NCI-H510A treated with DMSO at 0.1 percent for 48 hours (cell line): ENCODE measurements at regions not wholly inside any gene's neighbourhood (a gene's known extent, or its start where the extent isn't known, plus 50 kb on each side); places are given as distances from the start of the nearest gene placed in this dataset.
"Not testable (repeated sequence)": the region's sequence is repeated elsewhere in the genome, so short reads cannot be mapped to it uniquely, and the experiment has no call there.

Experiments used
- DNase-seq: peaks from one replicate; lab custom pipeline; 2025; lab: John Stamatoyannopoulos, UW

DNA sequence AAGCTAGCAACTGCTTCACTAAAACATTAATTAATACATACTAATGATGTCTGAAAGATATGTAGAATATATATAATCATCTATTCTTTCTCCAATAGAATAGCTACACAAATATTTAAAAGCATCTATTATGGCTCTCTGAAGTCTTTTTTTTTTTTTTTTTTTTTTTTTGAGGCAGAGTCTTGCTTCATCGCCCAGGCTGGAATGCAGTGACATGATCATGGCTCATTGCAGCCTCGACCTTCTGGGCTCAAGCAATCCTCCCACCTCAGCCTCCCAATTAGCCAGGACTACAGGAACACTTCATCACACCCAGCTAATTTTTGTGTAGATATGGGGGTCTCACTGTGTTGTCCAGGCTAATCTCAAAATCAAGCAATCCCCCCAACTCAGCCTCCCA, 120.4 kb upstream of the KYNU start:
- DNase-seq = no peak

DNA sequence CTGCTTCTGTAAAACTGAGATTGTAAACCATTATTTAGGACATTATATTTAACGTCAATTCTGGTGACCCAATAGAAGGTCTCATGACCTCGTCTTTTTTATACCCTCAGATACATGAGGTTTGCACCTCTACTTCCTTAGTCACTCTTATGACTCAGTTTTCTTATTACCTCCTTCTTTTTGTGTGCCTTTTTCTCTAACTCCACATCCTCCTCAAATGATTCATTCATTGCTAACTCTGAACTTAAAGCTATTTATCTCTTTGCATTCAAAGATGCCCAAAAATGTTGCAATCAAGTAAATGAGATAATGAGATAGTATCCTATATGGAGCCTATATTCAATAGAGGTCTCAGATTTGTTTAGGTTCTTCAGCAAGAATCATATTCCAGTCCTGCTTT, 121.0 kb upstream of the KYNU start:
- no peak for DNase-seq

DNA sequence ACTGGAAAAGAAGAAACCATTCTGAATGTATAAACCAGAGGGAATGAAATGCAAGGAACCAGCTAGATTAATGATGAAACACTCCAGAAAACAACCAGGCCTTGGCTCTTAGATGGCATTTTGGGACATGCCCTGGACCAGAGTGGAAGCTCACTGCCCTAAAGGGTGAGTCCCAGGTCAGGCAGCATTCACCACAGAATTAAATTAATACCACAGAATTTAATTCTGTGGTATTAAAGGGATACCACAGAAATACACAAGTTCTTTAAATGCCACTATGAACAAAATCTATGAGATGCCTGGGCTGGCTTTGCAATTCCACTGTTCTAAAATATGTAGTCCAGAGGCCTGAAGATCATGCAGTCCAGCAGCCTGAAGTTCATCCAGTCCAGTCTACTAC, 122.3 kb upstream of the KYNU start:
- no peak for DNase-seq

DNA sequence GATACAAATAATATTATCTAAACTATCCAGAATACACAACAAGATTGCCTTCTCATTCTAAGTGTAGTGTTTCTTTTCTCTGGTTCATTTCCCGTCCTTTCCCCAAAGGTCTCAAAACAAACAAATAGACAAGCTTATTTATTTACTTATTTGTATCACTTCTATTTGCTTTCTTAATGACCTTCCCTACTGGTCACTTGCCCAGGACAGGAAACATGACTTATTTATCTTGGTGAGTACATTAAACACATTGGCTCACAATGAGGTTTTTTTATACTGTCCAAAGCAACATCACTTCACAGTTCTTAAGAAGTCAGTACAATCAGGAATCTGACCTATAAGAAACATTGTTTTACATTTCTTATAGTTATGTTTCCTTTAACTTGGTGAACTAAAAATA, 123.3 kb upstream of the KYNU start:
- no peak for DNase-seq

DNA sequence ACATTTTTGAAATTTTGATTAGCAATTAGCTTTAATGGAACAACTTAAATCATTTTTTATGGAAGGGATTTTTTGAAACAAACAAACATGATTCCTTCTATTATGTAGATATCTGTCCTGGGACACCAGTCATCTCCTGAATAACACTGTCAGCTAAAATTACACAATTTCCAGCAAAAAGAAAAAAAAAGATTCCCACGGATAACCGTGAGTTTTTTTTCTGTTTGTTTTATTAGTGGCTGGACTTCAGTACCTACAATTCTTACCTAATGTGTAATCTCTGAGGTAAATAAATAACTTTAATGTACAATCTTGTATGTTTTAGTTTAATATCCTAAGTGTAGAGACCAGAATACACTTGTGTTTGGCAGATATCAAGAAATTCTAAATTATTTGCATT, 126.6 kb upstream of the KYNU start:
- no peak for DNase-seq

DNA sequence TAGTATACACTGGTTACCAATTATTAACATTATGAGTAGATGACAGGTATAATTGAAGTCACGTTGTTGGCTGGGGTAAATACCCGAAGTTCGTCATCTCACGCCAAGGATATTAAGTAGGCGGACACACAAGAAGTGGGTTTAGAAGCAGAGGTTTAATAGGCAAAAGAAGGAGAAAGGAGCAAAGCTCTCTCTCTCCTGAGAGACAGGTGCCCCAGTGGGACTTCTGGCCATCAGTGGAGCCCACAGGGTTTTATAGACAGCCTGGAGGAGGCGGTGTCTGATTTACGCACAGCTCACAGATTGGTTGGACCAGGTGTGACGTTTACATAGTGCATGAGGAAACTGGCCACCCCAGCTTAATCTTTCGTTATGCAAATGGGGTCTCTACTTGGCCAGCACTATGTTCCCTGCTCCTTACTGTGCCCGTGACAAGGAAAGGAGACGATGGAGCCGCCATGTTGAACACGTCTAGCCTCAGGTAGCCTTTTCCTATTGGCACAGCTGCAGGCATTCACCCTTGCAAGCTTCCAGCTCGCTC, 128.8 kb upstream of the KYNU start:
- DNase-seq = no peak

DNA sequence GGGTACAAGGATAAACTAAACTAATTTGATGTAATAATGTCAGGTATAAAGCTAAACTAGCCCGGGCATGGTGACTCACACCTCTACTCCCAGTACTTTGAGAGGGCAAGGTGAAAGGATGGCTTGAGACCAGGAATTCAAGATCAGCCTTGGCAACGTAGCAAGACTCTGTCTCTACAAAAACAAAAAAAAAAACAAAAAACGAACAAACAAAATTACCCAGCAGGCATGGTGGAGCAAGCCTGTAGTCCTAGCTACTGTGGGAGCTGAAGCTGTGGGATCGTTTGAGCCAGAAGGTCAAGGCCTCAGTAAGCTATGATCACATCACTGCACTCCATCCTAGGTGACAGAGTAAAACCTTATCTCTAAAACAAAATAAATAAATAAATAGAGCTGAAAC, 131.8 kb upstream of the KYNU start:
- DNase-seq = no peak

DNA sequence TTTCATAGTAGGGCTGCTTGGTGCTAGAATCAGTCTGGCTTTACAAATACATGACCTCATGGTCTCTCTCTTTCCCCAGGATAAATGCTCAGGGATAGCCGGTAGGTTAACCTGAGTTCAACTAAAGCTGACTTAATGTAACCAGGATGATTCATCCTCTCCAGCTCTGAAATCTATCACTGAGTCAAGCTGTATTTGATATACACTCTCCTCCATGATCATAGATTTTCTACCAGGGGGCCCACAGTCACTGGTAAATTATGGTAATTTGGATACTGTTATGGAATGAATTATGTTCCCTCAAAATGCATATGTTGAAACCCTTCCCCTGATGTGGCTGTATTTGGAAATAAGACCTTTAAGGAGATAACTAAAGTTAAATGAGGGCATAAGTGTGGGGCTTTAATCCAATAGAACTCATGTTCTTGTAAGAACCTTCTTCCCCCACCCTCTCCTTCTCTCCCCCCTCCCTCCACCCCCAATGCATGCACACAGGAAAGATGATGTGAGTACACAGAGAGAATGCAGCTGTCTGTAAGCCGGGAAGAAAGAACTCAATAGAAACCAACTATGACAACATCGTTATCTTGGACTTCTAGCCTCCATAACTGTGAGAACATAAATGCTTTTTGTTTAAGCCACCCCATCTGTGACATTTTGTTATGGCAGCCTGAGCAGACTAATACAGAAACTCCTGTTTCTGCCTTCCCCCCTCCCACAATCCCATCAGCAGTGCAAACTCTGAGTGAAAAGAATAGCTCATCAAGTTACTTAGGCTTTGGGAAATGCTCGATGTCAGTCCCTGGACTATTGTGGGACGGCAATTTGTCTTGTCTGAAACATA, 134.9 kb upstream of the KYNU start:
- no peak for DNase-seq

DNA sequence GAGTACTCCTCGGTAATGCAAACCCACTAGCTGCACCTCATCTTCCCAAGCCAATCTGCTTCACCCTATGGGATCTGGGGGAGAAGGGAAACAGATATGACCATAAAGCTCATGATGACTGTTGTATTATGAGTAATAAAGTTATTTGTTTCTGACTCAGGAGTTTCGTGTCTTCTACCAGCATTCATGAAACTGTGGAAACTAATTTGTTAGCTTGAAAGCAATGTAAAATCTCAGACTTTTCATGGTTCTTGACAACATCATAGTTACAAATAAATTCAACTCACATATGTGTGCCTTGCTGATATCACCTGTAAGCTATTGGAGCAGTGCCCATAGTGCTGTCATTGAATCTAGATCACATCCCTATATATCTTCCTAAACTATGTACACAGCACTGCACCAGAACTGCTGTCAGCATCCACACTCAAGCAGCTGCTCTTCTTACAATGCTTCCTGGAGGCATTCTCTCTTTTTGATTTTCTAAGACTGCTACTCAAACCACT, 135.6 kb upstream of the KYNU start:
- no peak for DNase-seq

DNA sequence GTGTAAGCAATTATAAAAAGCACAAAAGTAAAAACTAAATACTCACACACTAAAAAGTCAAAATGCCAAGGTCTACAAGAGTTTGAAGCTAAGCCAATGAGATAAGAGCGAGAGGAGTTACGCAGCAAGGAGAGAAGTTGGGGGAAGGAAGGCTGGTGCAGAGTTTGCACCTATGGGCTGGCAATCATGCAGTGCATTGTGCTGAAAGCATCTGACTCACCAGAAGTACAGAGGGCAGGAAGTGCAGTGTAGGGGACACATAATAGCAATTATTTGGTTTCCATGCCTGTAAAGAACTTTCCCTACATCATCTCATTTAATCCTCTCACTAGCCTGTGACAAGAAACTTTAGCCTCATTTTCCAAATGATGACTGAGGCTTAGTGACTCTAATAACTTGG, 142.7 kb upstream of the KYNU start:
- DNase-seq = no peak

DNA sequence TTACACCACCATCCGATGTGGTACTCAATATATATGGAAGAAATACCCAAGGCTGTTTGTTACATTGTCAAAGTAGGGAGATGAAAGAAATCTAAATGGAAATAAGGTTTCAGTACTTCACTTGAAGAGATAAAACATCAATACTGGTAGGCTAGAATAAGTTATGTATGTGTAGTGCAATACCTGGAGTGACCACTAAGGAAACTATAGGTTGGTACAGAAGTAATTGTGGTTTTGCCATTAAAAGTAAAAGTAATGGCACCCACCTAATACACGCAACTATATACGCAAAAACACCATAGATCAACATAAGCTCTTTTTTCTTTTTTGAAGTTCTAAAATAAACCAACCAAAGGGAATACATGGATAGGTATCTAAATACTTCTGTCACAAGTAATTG, 143.2 kb upstream of the KYNU start:
- no peak for DNase-seq

DNA sequence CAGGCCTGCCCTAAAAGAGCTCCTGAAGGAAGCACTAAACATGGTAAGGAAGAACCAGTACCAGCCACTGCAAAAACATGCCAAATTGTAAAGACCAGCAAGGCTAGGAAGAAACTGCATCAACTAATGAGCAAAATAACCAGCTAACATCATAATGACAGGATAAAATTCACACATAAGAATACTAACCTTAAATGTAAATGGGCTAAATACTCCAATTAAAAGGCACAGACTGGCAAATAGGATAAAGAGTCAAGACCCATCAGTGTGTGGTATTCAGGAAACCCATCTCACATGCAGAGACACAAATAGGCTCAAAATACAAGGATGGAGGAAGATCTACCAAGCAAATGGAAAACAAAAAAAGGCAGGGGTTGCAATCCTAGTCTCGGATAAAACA, 147.7 kb upstream of the KYNU start:
- not testable (repeated sequence) for DNase-seq

DNA sequence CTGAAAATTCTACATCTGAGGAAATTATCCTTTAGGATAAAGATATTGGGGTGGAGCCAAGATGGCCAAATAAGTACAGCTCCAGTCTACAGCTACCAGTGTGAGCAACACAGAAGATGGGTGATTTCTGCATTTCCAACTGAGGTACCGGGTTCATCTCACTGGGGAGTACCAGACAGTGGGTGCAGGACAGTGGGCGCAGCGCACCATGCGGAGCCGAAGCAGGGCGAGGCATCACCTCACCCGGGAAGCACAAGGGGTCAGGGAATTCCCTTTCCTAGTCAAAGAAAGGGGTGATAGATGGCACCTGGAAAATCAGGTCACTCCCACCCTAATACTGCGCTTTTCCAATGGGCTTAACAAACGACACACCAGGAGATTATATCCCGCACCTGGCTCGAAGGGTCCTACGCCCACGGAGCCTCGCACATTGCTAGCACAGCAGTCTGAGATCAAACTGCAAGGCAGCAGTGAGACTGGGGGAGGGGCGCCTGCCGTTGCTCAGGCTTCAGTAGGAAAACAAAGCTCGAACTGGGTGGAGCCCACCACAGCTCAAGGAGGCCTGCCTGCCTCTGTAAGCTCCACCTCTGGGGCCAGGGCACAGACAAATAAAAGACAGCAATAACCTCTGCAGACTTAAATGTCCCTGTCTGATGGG, 149.5 kb upstream of the KYNU start:
- not testable (repeated sequence) for DNase-seq

DNA sequence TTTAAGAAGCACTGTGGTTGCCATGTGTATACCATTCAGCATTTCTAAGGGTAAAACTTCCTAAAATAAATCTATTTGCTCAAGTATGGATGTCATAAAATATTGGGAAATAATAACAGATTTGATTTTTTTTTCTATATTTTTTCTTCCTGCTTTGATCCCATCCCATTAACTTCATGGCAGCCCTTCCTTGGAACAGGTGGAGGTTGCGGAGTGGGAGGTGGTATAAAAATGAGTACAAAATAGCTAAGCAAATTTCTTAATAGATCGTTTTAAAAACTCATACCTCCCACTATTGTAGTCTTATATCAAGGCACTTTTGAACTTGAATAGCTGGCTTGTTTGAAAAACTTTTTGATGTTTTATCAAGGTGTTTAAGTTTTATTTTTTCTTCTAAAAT, 152.1 kb upstream of the KYNU start:
- DNase-seq = no peak

DNA sequence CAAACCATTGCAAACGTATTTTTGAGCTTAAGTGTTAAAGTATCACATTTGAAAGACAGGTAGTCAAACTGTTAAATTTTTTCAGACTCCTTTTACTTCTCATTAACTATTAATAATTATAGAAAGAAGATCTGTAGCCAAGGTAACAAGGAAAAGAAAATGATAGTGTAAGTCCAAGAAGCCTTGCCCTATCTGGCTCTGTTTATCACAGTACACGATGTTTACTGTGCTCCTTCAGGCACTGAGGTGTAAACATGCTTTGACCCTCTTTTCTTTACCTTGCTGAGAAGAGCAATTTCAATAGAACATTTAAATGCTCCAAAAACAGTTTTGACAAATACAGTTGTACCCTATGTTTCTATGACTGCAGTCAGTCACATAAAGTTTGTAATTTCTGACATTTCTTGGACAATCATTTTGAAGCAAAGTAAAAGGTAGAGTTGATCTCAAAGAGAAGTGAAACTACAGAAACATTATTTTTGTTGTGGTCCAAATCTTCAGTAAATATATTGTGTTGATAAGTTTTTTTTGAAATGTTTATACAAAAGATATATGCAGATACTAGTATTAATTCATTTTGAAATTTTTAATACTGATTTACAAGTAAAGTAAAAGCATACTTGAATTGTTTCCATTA, 152.6 kb upstream of the KYNU start:
- DNase-seq = no peak

DNA sequence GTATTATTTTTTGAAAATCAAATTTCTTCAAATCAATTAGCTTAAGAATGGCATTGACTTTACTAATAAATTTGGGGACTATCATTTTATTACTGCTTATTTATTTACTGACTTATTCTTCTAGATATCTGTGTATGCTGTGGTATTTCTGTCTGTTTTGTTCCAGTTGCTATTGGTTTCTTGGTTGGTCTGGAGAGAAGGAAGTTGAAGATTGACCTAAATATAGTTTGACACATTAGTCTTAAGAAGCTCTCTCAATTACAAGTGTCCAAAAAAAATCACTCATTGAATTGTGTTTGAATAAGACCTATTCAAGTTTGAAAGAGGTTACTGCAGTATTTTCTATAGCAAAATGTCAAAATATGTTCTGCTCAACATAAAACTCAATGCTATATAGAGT, 153.3 kb upstream of the KYNU start:
- DNase-seq = no peak

DNA sequence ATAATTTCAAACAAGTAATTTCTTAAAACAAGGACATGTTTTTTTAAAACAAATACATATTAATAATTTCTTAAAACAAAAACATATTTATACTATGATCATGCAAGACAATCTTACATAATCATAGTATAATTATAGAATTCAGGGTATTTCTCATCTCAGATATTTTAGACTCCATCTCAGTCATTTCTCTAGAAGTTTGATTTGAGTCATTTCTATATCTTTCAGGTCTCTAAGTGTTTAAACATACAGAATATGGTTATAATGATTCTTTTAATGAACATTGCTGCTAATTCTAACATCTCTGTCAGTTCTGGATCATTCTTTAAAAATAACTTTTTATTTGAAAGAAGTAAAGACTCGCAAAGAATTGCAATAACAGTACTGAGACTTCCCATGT, 154.2 kb upstream of the KYNU start:
- no peak for DNase-seq

DNA sequence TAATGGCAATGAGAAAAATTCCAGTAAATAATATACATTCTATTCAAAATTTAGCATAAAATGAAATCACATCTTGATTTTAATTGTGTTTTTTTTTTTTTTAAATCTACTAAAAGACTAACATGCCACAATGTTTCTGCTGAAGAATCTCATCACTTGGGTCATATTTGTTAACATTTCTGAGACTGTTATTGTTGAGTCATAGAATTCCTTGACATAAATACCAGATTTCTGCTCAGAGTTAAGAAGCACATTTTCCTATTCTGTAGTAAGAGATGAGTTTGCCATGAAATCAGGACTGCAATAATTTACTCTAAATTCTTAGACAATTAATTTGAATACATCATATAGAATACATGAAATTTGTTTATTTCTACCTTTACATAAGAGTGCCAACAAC, 154.9 kb upstream of the KYNU start:
- no peak for DNase-seq

DNA sequence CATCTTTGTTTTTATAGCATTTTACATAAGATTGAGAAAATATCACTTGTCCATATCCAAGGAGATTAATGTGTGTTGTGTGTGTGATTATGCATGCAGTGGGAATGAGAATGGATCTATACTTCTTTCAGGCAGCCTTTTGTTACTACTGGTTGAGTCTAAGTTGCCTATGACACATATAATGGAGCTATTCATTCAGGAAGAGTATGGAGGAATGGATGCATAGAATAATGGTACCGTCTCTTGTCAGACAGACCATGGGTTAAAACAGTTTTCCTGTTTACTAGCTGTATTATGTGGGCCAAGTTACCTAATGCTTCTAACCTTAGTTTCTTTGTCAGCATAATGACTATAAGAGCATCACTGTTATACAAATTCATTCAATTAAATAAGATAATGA, 155.4 kb upstream of the KYNU start:
- DNase-seq = no peak

DNA sequence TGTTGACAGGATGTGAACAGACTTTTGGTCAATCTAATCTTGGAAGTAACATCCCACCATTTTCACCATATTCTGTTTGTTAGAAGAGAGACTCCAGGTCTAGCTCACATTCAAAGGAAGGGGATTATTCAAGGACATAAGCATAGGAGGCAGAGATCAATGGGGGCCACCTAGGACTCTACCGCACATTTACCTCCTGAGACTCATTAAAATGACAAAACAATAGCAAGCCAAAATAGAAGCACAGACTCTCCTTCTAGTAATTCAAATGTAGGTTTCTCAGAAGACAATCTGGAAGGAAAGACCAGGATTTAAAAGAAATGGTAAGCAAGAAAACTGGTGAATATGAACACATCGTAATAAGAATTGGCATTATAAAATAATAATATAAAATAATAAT, 156.4 kb upstream of the KYNU start:
- DNase-seq = no peak

DNA sequence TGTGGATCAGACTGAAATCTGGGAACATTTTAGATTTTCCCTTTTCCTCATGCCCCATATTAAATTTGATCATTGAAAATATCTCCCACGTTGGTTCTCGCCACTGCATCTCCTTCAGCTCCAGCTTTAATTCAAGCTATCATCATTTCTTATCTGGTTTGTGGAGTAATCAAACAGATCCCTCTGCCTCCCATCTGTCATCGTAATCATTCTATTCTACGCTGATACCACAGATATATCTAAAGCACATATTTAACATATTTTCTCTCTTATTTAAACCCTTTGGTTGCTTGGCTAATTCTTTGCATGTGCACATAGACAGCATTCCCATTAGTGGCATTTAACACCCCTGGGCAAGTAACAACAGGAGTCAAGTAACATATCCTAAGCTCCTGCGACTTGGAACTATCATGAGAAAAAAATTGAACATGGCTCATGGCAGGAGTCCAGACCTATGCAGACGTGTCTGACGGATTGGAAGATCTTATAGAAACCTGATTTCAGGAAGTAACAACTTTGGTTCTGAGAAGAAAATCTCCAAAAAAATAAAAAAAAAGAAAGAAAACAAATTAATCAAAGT, 158.8 kb upstream of the KYNU start:
- no peak for DNase-seq

DNA sequence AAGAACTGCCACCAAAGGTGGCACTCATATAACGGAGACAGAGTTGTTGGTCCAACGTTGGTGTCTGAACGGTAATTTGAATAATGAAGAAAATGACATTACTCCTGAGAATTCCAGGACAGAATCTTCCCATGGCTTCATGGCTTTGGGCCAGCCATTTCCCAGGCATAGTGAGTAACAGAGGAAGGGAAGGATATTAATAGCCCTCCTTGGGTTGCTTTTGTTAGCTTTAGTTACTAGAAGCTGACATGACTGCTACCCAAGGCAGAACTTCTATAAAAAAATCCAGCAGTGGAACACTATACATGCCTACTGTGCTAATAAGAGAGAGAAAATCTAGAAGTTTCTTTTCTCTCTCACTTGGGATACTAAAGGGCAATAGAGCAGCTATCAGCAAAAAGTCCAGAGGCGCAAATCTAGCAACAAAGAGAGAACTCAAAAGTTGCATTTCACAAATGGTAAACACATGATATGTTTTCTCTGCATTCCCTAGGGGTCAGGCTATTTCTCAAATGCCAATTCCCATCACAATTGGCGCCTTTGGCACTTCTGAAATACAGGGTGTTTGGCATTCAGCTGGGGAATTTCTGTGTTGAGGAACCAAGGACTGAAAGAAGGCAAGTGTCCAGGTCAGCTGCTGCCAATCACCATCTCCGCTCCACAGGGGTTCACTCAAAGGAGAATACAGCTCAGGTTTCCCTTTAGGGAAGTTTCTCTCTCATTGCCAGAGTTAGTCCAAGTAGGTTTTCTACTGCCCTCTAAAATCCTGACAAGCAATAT, 160.8 kb upstream of the KYNU start:
- no peak for DNase-seq
